Ascending aorta (tissue), 2 donors: ENCODE measurements at regions not wholly inside any gene's neighbourhood (a gene's known extent, or its start where the extent isn't known, plus 50 kb on each side); places are given as distances from the start of the nearest gene placed in this dataset.

Source experiments
- DNase-seq, 2 donors: peaks; one replicate each; pipeline ENCODE4 v3.0.0-alpha.2; 2019; ENCODE audit warnings: low spot score in 2 of 2
- H3K27ac ChIP-seq, 2 donors: fragments of 200-600 bp; sonication (generic); one replicate each; pipeline ENCODE4 v1.5.1; 2016 to 2017; ENCODE audit warnings: mild to moderate bottlenecking in 1 of 2
- H3K27me3 ChIP-seq: fragments of 200-600 bp; sonication (generic); one replicate; pipeline ENCODE4 v1.5.1; 2017
- H3K36me3 ChIP-seq, 2 donors: fragments of 200-600 bp; sonication (generic); one replicate each; pipeline ENCODE4 v1.5.1; 2016
- H3K4me1 ChIP-seq, 2 donors: fragments of 200-600 bp; sonication (generic); one replicate each; pipeline ENCODE4 v1.5.1; 2016 to 2017; ENCODE audit warnings: mild to moderate bottlenecking in 1 of 2
- H3K4me3 ChIP-seq, 2 donors: fragments of 200-600 bp; sonication (generic); one replicate each; pipeline ENCODE4 v1.5.1; 2016 to 2017; ENCODE audit warnings: mild to moderate bottlenecking in 1 of 2
- H3K9me3 ChIP-seq, 2 donors: fragments of 200-600 bp; sonication (generic); one replicate each; pipeline ENCODE4 v1.5.1; 2016
- CTCF ChIP-seq, 3 experiments: fragments of 200-600 bp in 2 of 3; fragments of 450-650 bp in 1 of 3; sonication (generic) in 2 of 3; IDR thresholded peaks; one replicate each; pipeline ENCODE4 v1.5.1; 2016 to 2019; ENCODE audit warnings: antibody characterized with exemption in 3 of 3, mild to moderate bottlenecking in 1 of 3, moderate library complexity in 1 of 3
- intact Hi-C: fragments of 100-400 bp; cut with DNase I; formaldehyde crosslinking; loops from one replicate; pipeline ENCODE4 v1.15.1; 2023

DNA sequence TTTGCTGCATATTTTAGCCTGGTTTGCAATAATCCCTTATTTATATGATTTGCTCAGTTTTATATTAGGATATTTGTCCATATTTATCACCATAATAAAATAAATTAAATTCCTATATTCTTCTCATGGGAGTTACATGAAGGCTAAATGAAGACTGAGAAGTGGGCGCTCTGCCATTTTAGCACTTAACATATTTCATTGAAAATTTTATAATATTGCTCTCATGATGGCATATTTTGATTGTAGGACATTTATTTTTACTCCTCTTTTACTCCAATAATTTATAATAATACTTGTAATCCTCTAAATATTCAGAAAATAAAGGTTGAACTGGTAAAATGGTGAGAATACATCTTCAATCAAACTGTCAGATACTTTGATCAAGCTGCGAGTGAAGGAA lies 99.8 kb upstream of the SEMA3A start:
- H3K4me1 ChIP-seq = no peaks in the 10 kb centered on the region
- H3K4me3 ChIP-seq = no peak overlapping the region
- no peaks in the 10 kb centered on the region for H3K36me3 ChIP-seq
- no peak for DNase-seq
- H3K27ac ChIP-seq = no peak overlapping the region
- no peaks in the 10 kb centered on the region for H3K9me3 ChIP-seq
- intact Hi-C loops = no loop called here
- no peaks in the 10 kb centered on the region for H3K27me3 ChIP-seq
- TF ChIP-seq CTCF (IDR thresholded peaks at IDR 0.05) = no peak

DNA sequence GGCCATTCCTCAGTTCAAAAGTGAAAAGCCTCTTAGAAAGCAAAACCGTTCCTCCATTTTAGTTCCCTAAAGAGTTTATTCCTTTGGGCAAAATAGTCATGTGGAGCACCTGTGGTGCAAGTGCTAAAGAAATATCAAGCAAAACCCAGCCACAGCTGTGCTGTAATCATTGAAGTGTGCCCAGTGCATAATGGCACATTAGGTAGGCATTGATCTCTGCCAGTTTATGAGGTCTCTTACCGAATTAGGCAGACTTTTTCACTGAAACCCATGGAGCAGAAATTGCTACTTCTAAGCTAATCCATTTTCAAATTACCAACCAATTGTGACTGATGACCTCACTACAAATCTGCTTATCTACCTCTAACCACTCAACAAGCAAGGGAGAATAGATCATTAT lies 97.2 kb upstream of the SEMA3A start:
- Histone ChIP-seq H3K27me3 (no peaks in the 10 kb centered on the region), H3K9me3 (no peaks in the 10 kb centered on the region), H3K4me1 (no peaks in the 10 kb centered on the region), H3K27ac (no peak overlapping the region), H3K4me3 (no peak overlapping the region), H3K36me3 (no peaks in the 10 kb centered on the region)
- intact Hi-C loops = no loop called here
- no peak for DNase-seq
- no peak for TF ChIP-seq CTCF (IDR thresholded peaks at IDR 0.05)

- intact Hi-C loops = no loop called here
- Histone ChIP-seq H3K27me3 (no peaks in the 10 kb centered on the region), H3K4me1 (no peaks in the 10 kb centered on the region), H3K27ac (no peak overlapping the region), H3K4me3 (no peak overlapping the region), H3K36me3 (no peaks in the 10 kb centered on the region), H3K9me3 (no peaks in the 10 kb centered on the region)
- no peak for DNase-seq
- no peak for TF ChIP-seq CTCF (IDR thresholded peaks at IDR 0.05)
Measured at GRCh38 chr7:84283798-84284197, 89.2 kb upstream of the SEMA3A start.

- Histone ChIP-seq H3K27ac (no peak overlapping the region), H3K27me3 (no peaks in the 10 kb centered on the region), H3K4me1 (no peaks in the 10 kb centered on the region), H3K9me3 (no peaks in the 10 kb centered on the region), H3K36me3 (no peaks in the 10 kb centered on the region), H3K4me3 (no peak overlapping the region)
- TF ChIP-seq CTCF (IDR thresholded peaks at IDR 0.05) = no peak
- intact Hi-C loops = no loop called here
- no peak for DNase-seq
Measured at GRCh38 chr7:84281518-84281917, 86.9 kb upstream of the SEMA3A start.

DNA sequence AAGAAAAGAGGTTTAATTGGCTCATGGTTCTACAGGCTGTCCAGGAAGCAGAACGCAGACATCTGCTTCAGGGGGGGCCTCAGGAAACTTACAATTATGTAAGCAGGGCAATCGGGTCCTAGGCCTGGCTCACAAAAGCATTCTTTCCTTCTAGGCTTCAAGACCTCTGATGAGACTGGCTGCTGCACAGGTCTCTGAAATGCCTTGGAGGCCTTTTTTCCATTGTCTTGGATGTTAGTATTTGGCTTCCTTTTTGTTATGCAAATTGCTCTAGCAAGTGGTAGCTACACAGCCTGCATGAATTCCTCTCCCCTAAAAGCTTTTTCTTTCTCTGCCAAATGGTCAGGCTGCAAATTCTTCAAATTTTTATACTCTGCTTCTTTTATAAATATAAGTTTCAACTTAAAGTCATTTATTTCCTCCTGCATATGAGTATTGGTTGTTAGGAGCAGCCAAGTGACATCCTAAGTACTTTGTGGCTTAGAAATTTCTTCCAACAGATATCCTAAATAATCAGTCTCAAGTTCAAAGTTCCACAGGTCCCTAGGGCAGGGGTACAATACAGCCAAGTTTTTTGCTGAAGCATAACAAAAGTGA lies 83.1 kb upstream of the SEMA3A start:
- Histone ChIP-seq H3K27ac (no peak overlapping the region), H3K36me3 (no peaks in the 10 kb centered on the region), H3K4me3 (no peak overlapping the region), H3K9me3 (no peaks in the 10 kb centered on the region), H3K4me1 (no peaks in the 10 kb centered on the region), H3K27me3 (no peaks in the 10 kb centered on the region)
- intact Hi-C loops = no loop called here
- TF ChIP-seq CTCF (IDR thresholded peaks at IDR 0.05) = no peak
- DNase-seq = no peak

GRCh38 chr7:84274029-84274638 lies 79.5 kb upstream of the SEMA3A start:
- Histone ChIP-seq H3K36me3 (no peaks in the 10 kb centered on the region), H3K9me3 (no peaks in the 10 kb centered on the region), H3K27ac (no peak overlapping the region), H3K27me3 (no peaks in the 10 kb centered on the region), H3K4me1 (no peaks in the 10 kb centered on the region), H3K4me3 (no peak overlapping the region)
- no peak for DNase-seq
- intact Hi-C loops = no loop called here
- TF ChIP-seq CTCF (IDR thresholded peaks at IDR 0.05) = no peak
